MM.1S (cell line): ENCODE measurements at regions not wholly inside any gene's neighbourhood (a gene's known extent, or its start where the extent isn't known, plus 50 kb on each side); places are given as distances from the start of the nearest gene placed in this dataset.

Experiments
- DNase-seq: peaks from one replicate; pipeline ENCODE4 v3.0.0-alpha.2; 2015
- H2AFZ ChIP-seq: fragments of 300-600 bp; sonication (generic); 2 replicates; pipeline ENCODE4 v1.6.0; 2016; ENCODE audit warnings: antibody characterized with exemption, low read length
- H3F3A ChIP-seq: fragments of 300-600 bp; sonication (generic); 2 replicates; pipeline ENCODE4 v1.6.1; 2016; ENCODE audit warnings: mild to moderate bottlenecking, antibody characterized with exemption, low read length, moderate library complexity, mixed read lengths; ENCODE audit not compliant: insufficient read depth
- H3K27ac ChIP-seq: fragments of 300-600 bp; sonication (generic); 2 replicates; pipeline ENCODE4 v1.5.1; 2016; ENCODE audit warnings: mild to moderate bottlenecking, low read length
- H3K27me3 ChIP-seq: fragments of 300-600 bp; sonication (generic); replicated peaks from 2 replicates; pipeline ENCODE4 v1.6.0; 2016; ENCODE audit warnings: low read length; ENCODE audit not compliant: insufficient read depth
- H3K36me3 ChIP-seq: fragments of 300-600 bp; sonication (generic); replicated peaks from 2 replicates; pipeline ENCODE4 v1.6.1; 2016; ENCODE audit warnings: mild to moderate bottlenecking, low read length, mixed read lengths; ENCODE audit not compliant: insufficient read depth
- H3K4me1 ChIP-seq: fragments of 300-600 bp; sonication (generic); 2 replicates; pipeline ENCODE4 v1.6.1; 2016; ENCODE audit warnings: low read length, mixed read lengths
- H3K4me2 ChIP-seq: fragments of 300-600 bp; sonication (generic); 2 replicates; pipeline ENCODE4 v1.6.0; 2016; ENCODE audit warnings: low read depth, low read length
- H3K4me3 ChIP-seq: fragments of 300-600 bp; sonication (generic); 2 replicates; pipeline ENCODE4 v1.5.1; 2016; ENCODE audit warnings: low read length, mixed read lengths
- H3K79me2 ChIP-seq: fragments of 300-600 bp; sonication (generic); 2 replicates; pipeline ENCODE4 v1.6.1; 2016; ENCODE audit warnings: mixed run types, low read length, mixed read lengths
- H3K9ac ChIP-seq: fragments of 300-600 bp; sonication (generic); 2 replicates; pipeline ENCODE4 v1.6.1; 2016; ENCODE audit warnings: low read length, mixed read lengths
- H3K9me2 ChIP-seq: fragments of 300-600 bp; sonication (generic); replicated peaks from 2 replicates; pipeline ENCODE4 v1.6.1; 2016; ENCODE audit warnings: mild to moderate bottlenecking, low read length, mixed read lengths; ENCODE audit not compliant: insufficient read depth
- H3K9me3 ChIP-seq: fragments of 300-600 bp; sonication (generic); replicated peaks from 2 replicates; pipeline ENCODE4 v1.6.1; 2016; ENCODE audit warnings: mild to moderate bottlenecking, low read length, mixed read lengths; ENCODE audit not compliant: insufficient read depth
- H4K20me1 ChIP-seq: fragments of 300-600 bp; sonication (generic); 2 replicates; pipeline ENCODE4 v1.6.1; 2016; ENCODE audit warnings: mild to moderate bottlenecking, low read length, moderate library complexity, mixed read lengths; ENCODE audit not compliant: insufficient read depth
- CTCF ChIP-seq: fragments of 300-600 bp; sonication (generic); IDR thresholded peaks from 2 replicates; pipeline ENCODE4 v1.5.1; 2016; ENCODE audit warnings: antibody characterized with exemption, low read length, mixed read lengths
- EZH2 ChIP-seq: fragments of 300-600 bp; sonication (generic); optimal IDR thresholded peaks from 2 replicates; pipeline ENCODE3; 2017; ENCODE audit warnings: low read depth, mild to moderate bottlenecking, antibody characterized with exemption, low read length, mixed read lengths
- EZH2phosphoT487 ChIP-seq: fragments of 300-600 bp; sonication (generic); IDR thresholded peaks from 2 replicates; pipeline ENCODE4 v1.6.1; 2018; ENCODE audit warnings: antibody characterized with exemption, low read length

DNA sequence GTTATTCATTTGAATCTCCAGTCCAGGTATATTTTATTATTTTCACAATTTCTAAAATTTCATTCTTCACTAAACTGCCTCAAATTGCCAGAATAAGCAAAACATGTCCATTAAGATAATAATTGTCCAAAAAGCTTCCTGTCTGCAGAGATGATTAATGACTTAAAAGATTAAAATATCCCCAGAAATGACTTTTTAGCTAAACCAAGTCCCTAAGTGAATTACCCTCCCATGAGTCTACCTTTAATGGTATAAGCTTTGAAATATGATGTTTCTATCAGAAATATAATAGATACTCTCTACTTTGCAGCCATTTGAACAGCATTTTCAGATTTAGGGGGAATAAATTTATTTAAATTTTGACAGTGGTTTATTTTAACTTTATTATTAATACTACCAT lies 289.2 kb upstream of the EMCN start:
- no peaks in the 10 kb centered on the region for H3K36me3 ChIP-seq
- no peaks in the 10 kb centered on the region for H3K4me1 ChIP-seq
- H3K27ac ChIP-seq = no peak overlapping the region
- H3K27me3 ChIP-seq = no peaks in the 10 kb centered on the region
- TF ChIP-seq EZH2phosphoT487 (no peak), EZH2 (no peak), CTCF (no peak)
- no peaks in the 10 kb centered on the region for H3K79me2 ChIP-seq
- H3K4me3 ChIP-seq = no peak overlapping the region
- no peaks in the 10 kb centered on the region for H3F3A ChIP-seq
- no peak overlapping the region for H2AFZ ChIP-seq
- H4K20me1 ChIP-seq = no peaks in the 10 kb centered on the region
- no peaks in the 10 kb centered on the region for H3K9me2 ChIP-seq
- DNase-seq = no peak
- no peak overlapping the region for H3K9ac ChIP-seq
- H3K9me3 ChIP-seq = no peaks in the 10 kb centered on the region
- H3K4me2 ChIP-seq = no peak overlapping the region

DNA sequence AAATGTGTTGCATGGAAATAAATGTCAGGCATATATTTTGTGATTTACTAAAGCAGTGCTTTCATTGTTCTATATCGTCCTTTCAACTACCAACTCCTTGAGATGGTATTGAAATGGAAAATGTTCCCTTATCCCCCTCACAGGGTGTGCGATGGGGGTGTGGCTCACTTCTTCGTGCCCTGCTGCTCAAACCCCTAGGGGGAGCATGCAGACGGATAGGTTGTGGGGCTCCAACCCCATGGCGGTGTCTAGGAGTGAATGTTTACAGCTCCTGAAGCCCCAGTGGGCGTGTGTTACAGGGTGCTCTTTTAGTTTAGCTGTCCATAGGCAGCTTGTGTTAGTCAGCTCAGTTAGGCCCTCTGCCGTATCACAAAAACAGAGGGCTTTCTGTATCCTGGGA lies 287.7 kb upstream of the EMCN start:
- Histone ChIP-seq H2AFZ (no peak overlapping the region), H3K9ac (no peak overlapping the region), H3K9me2 (no peaks in the 10 kb centered on the region), H3K4me1 (no peaks in the 10 kb centered on the region), H3K27me3 (no peaks in the 10 kb centered on the region), H3K4me2 (no peak overlapping the region), H3F3A (no peaks in the 10 kb centered on the region), H3K79me2 (no peaks in the 10 kb centered on the region), H3K4me3 (no peak overlapping the region), H3K27ac (no peak overlapping the region), H3K36me3 (no peaks in the 10 kb centered on the region), H3K9me3 (no peaks in the 10 kb centered on the region), H4K20me1 (no peaks in the 10 kb centered on the region)
- DNase-seq = no peak
- no peak for TF ChIP-seq EZH2

DNA sequence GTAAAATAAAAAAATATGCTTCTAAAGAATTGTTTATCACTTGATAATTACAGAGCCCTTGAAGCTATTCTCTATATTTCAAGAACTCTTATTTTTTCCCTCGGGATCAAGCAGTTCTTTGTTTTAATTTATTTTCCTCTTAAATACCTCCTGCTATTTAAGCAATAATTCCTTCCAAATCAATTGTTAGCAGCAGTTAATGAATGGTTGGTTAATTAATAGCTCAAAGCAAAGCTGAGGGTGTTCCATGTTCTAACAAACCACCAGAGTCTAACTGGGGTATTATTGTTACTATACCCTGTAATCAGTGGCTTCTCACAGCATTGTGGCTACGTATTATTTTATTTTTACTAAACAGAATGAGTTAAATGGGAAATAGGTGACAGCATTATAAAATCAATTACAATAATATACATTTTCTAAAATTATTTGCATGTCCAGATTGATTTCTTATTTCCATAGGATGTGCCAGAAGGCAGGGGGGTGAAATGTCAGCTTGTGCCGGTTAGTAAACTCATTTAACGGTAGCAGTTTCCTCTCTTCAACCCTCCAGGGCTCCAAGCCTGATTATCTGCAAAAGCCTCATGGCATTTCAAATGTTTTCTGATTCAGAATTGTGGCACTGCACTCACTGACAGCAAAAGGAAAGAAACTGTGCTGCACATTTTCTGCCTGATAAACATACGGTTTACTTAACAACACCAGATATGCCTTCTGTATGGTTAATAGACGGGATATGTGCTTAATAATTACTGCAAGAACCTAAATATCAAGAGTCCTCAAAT lies 286.9 kb upstream of the EMCN start:
- Histone ChIP-seq H3K9me3 (no peaks in the 10 kb centered on the region), H3K36me3 (no peaks in the 10 kb centered on the region), H3K9ac (no peak overlapping the region), H3K27me3 (no peaks in the 10 kb centered on the region), H3F3A (no peaks in the 10 kb centered on the region), H3K79me2 (no peaks in the 10 kb centered on the region), H3K4me2 (no peak overlapping the region), H3K9me2 (no peaks in the 10 kb centered on the region), H4K20me1 (no peaks in the 10 kb centered on the region), H3K4me3 (no peak overlapping the region), H3K27ac (no peak overlapping the region), H2AFZ (no peak overlapping the region), H3K4me1 (0 out of 2 replicates have a peak, but pooled peaks cover 1% of the 10 kb centered on the region)
- TF ChIP-seq CTCF (no peak), EZH2phosphoT487 (no peak), EZH2 (no peak)
- DNase-seq = no peak

DNA sequence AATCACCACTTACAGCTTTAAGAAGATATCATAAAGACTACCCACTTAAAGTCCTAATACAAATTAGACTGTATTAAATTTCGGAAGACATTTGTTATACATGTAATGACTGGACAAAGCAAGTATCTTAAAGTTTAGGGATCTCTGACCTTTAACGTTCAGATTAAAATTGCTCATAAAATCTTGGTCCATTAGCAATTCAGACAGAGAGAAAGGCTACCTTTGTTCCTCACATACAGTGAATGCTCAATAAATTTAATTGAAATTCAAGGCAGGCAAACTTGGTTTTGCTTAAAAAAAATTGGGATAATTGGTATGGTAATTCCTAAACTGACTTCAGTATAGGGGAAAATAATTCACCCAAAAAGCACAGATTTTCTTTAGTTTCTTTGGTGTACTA lies 285.9 kb upstream of the EMCN start:
- TF ChIP-seq CTCF = no peak
- 0 out of 2 replicates have a peak, but pooled peaks cover 2% of the 10 kb centered on the region for H3K4me1 ChIP-seq
- no peaks in the 10 kb centered on the region for H3K79me2 ChIP-seq
- no peak overlapping the region for H3K27ac ChIP-seq
- H3K27me3 ChIP-seq = no peaks in the 10 kb centered on the region
- DNase-seq = no peak
- no peaks in the 10 kb centered on the region for H3K36me3 ChIP-seq
- no peaks in the 10 kb centered on the region for H3K9me3 ChIP-seq
- no peaks in the 10 kb centered on the region for H3F3A ChIP-seq
- no peak overlapping the region for H3K4me2 ChIP-seq
- no peaks in the 10 kb centered on the region for H3K9me2 ChIP-seq
- no peak overlapping the region for H3K9ac ChIP-seq
- H4K20me1 ChIP-seq = no peaks in the 10 kb centered on the region
- H3K4me3 ChIP-seq = no peak overlapping the region
- H2AFZ ChIP-seq = no peak overlapping the region
